ENCODE measurements at regions not wholly inside any gene's neighbourhood (a gene's known extent, or its start where the extent isn't known, plus 50 kb on each side); places are given as distances from the start of the nearest gene placed in this dataset.

GRCh38 chr2:18491577-18491976 is 68.9 kb downstream of the RDH14 start:
- DNase-seq (ENCODE audit: low read depth in 1 of 2, low spot score in 1 of 2) (no peak), ATAC-seq (no peak), FAIRE-seq (no peak)
- Histone ChIP-seq H3K4me3 (no peak overlapping the region), H3K9me3 (no peaks in the 10 kb centered on the region), H3K4me2 (no peak overlapping the region), H3K4me1 (no peaks in the 10 kb centered on the region), H3K27ac (no peak overlapping the region)
- POLR2A ChIA-PET: no interaction called here
- 44% methylated on average over 3 of the region's 3 CpGs for WGBS (ENCODE audit: missing lambda C conversion rate)
- CTCF ChIA-PET: interaction anchor here (1.4 kb wide), 1 partner anchor 30 kb away, joined by 3 read pairs; no protein-coding TSS in a partner anchor
- TF ChIP-seq CBX2 (IDR thresholded peaks at IDR 0.05; ENCODE audit: borderline replicate concordance, low read depth) (no peak), ZFP36 (IDR thresholded peaks at IDR 0.05; ENCODE audit: borderline replicate concordance, partially characterized antibody) (no peak), RAD21 (conservative IDR thresholded peaks at IDR 0.05 in 1 of 2, IDR thresholded peaks at IDR 0.05 in 1 of 2) (no peak), NFE2L2 (conservative IDR thresholded peaks at IDR 0.05; ENCODE audit: low read length) (no peak), HMGXB4 (CRISPR knock-in tag; IDR thresholded peaks at IDR 0.05; ENCODE audit: borderline replicate concordance) (no peak), RCOR1 (IDR thresholded peaks at IDR 0.05; ENCODE audit: low read depth, low read length) (no peak), HEYL (CRISPR knock-in tag; IDR thresholded peaks at IDR 0.05) (no peak), BHLHE40 (IDR thresholded peaks at IDR 0.05; ENCODE audit: low read depth, low read length) (no peak), HDAC2 (IDR thresholded peaks at IDR 0.05) (no peak), MAZ (IDR thresholded peaks at IDR 0.05; ENCODE audit: borderline replicate concordance, low read depth, low read length) (no peak), EHF (CRISPR knock-in tag; IDR thresholded peaks at IDR 0.05) (no peak), PHF8 (IDR thresholded peaks at IDR 0.05; ENCODE audit: borderline replicate concordance, low read depth) (no peak), POLR2A (IDR thresholded peaks at IDR 0.05; ENCODE audit: low read length) (no peak), JUN (IDR thresholded peaks at IDR 0.05) (no peak), JUNB (IDR thresholded peaks at IDR 0.05) (no peak), ESRRA (IDR thresholded peaks at IDR 0.05; ENCODE audit: borderline replicate concordance, low read length) (no peak)

GRCh38 chr2:18490901-18491300 is 69.6 kb downstream of the RDH14 start:
- H3K4me2 ChIP-seq: no peak overlapping the region
- H3K27ac ChIP-seq: no peak overlapping the region
- 10% methylated on average over 2 of the region's 2 CpGs for WGBS (ENCODE audit: missing lambda C conversion rate)
- no peaks in the 10 kb centered on the region for H3K9me3 ChIP-seq
- TF ChIP-seq HES2 (IDR thresholded peaks at IDR 0.05): no peak
- no peak for TF ChIP-seq JUN (IDR thresholded peaks at IDR 0.05)
- no peaks in the 10 kb centered on the region for H3K4me1 ChIP-seq
- DNase-seq (ENCODE audit: low read depth in 1 of 2, low spot score in 1 of 2) (no peak), ATAC-seq (no peak), FAIRE-seq (no peak)
- POLR2A ChIA-PET: no interaction called here
- CTCF ChIA-PET: no interaction called here
- no peak overlapping the region for H3K4me3 ChIP-seq

- TF ChIP-seq FOSB (CRISPR knock-in tag; IDR thresholded peaks at IDR 0.05) (no peak), NPAS2 (CRISPR knock-in tag; IDR thresholded peaks at IDR 0.05; ENCODE audit: borderline replicate concordance) (no peak), HDAC2 (IDR thresholded peaks at IDR 0.05) (no peak)
- Histone ChIP-seq H3K9me3 (no peaks in the 10 kb centered on the region), H3K27ac (no peak overlapping the region), H3K4me3 (no peak overlapping the region), H3K4me1 (no peaks in the 10 kb centered on the region), H3K4me2 (no peak overlapping the region)
- POLR2A ChIA-PET: no interaction called here
- 46% methylated on average over 2 of the region's 2 CpGs for whole genome bisulfite sequencing (ENCODE audit: missing lambda C conversion rate)
- FAIRE-seq (no peak), DNase-seq (ENCODE audit: low read depth in 1 of 2, low spot score in 1 of 2) (no peak), ATAC-seq (no peak)
- CTCF ChIA-PET: interaction anchor here (1.3 kb wide), 1 partner anchor 34 kb away, joined by 3 read pairs; no protein-coding TSS in a partner anchor
These were observed 73.1 kb downstream of the RDH14 start for GRCh38 chr2:18487106-18487913.

GRCh38 chr2:18484625-18485024 is 75.8 kb downstream of the RDH14 start:
- H3K4me3 ChIP-seq: no peak overlapping the region
- no peak overlapping the region for H3K27ac ChIP-seq
- TF ChIP-seq POLR2A (IDR thresholded peaks at IDR 0.05; ENCODE audit: low read length) (no peak), BHLHE40 (IDR thresholded peaks at IDR 0.05; ENCODE audit: low read depth, low read length) (no peak), HES2 (IDR thresholded peaks at IDR 0.05) (no peak), SREBF2 (IDR thresholded peaks at IDR 0.05) (no peak), ESRRA (IDR thresholded peaks at IDR 0.05; ENCODE audit: borderline replicate concordance, low read length) (no peak), ZC3H11A (IDR thresholded peaks at IDR 0.05) (no peak), EHMT2 (IDR thresholded peaks at IDR 0.05; ENCODE audit: low read depth) (no peak), RAD21 (conservative IDR thresholded peaks at IDR 0.05 in 1 of 2, IDR thresholded peaks at IDR 0.05 in 1 of 2) (no peak), MYC (IDR thresholded peaks at IDR 0.05; ENCODE audit: borderline replicate concordance, low read length) (no peak), HDAC2 (IDR thresholded peaks at IDR 0.05) (no peak), JUNB (IDR thresholded peaks at IDR 0.05) (no peak), KDM1A (IDR thresholded peaks at IDR 0.05; ENCODE audit: low read depth) (no peak), FOSB (CRISPR knock-in tag; IDR thresholded peaks at IDR 0.05) (no peak)
- DNase-seq (ENCODE audit: low read depth in 1 of 2, low spot score in 1 of 2) (no peak), ATAC-seq (no peak), FAIRE-seq (no peak)
- H3K4me2 ChIP-seq: no peak overlapping the region
- H3K9me3 ChIP-seq: no peaks in the 10 kb centered on the region
- H3K4me1 ChIP-seq: no peaks in the 10 kb centered on the region
- ChIA-PET CTCF (no interaction called here), POLR2A (no interaction called here)
